Glutamatergic neuron (in vitro differentiated cells): ENCODE measurements at regions not wholly inside any gene's neighbourhood (a gene's known extent, or its start where the extent isn't known, plus 50 kb on each side); places are given as distances from the start of the nearest gene placed in this dataset.
A peak's percentile ranks its signal among the peaks of the same experiment; 100 is the strongest.

Experiments used
- DNase-seq: peaks from one replicate; pipeline ENCODE4 v3.0.0; 2022
- H3K27ac Mint-ChIP-seq: one replicate; pipeline ENCODE4 v1.8.0; 2020; ENCODE audit warnings: mild to moderate bottlenecking, mixed read lengths, inconsistent platforms; ENCODE audit not compliant: unreplicated experiment
- H3K27me3 Mint-ChIP-seq: one replicate; pipeline ENCODE4 v1.8.0; 2020; ENCODE audit warnings: mild to moderate bottlenecking, moderate library complexity, mixed read lengths, inconsistent platforms; ENCODE audit not compliant: unreplicated experiment
- H3K36me3 Mint-ChIP-seq: one replicate; pipeline ENCODE4 v1.8.0; 2020; ENCODE audit warnings: mild to moderate bottlenecking, mixed read lengths, inconsistent platforms; ENCODE audit not compliant: unreplicated experiment
- H3K4me1 Mint-ChIP-seq: one replicate; pipeline ENCODE4 v1.8.0; 2020; ENCODE audit warnings: mild to moderate bottlenecking, low read depth, mixed read lengths, inconsistent platforms; ENCODE audit not compliant: unreplicated experiment
- H3K4me3 Mint-ChIP-seq: one replicate; pipeline ENCODE4 v1.8.0; 2020; ENCODE audit warnings: mild to moderate bottlenecking, mixed read lengths, inconsistent platforms; ENCODE audit not compliant: unreplicated experiment
- H3K9me3 Mint-ChIP-seq: one replicate; pipeline ENCODE4 v1.8.0; 2020; ENCODE audit warnings: mild to moderate bottlenecking, moderate library complexity, mixed read lengths, inconsistent platforms; ENCODE audit not compliant: unreplicated experiment
- CTCF ChIP-seq: fragments of 200-600 bp; sonication (generic); IDR thresholded peaks from one replicate; pipeline ENCODE4 v1.5.0; 2021; ENCODE audit not compliant: partially characterized antibody, unreplicated experiment

DNA sequence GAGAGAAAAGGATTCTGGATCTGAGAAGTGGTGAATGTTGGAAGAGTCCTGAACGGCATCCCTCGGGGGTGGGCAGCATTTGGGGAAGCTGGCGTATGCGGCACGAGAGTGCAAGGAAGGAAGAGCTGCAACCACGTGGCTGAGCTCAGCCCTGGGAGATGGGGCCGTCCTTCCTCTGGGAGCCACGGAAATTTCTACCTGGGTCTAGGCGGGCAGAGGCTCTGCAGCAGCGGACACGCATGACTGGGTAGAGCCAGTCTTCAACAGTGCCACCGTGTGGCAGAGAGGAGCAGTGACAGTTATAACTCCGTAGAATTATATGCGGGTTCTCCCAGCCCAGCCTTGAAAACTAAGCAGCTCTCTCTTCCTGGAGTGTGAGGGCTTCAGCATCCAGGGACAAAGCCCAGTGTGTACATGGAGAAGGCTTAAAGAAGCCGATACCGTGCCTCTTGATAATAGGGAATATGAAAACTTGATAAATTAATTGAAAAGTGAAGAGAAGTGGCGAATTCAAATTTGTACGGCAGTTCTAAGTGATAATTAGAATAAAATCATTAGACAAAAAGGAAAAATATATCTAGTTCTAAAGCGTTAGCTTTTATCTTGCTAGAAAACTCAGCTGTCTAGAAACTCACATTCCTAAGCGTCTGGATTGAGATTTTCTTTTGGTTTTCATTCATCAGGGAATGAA is 82.9 kb upstream of the STXBP6 start:
- Mint-ChIP-seq H3K27ac (no peak overlapping the region), H3K9me3 (peaks cover 1% of the 10 kb centered on the region), H3K27me3 (peaks cover 6% of the 10 kb centered on the region), H3K4me1 (peaks cover 4% of the 10 kb centered on the region), H3K36me3 (peaks cover 3% of the 10 kb centered on the region), H3K4me3 (peak overlapping the region; percentile 26)
- DNase-seq = peak; percentile 72
- peak; percentile 90 for TF ChIP-seq CTCF

GRCh38 chr14:25132094-25132493 is 82.1 kb upstream of the STXBP6 start:
- no peak for TF ChIP-seq CTCF

GRCh38 chr14:25122843-25123242 is 72.9 kb upstream of the STXBP6 start:
- Mint-ChIP-seq H3K4me3 (no peak overlapping the region), H3K36me3 (no peaks in the 10 kb centered on the region), H3K27me3 (no peaks in the 10 kb centered on the region), H3K9me3 (no peaks in the 10 kb centered on the region), H3K27ac (no peak overlapping the region), H3K4me1 (no peaks in the 10 kb centered on the region)
- no peak for DNase-seq
- no peak for TF ChIP-seq CTCF

More at GRCh38 chr14:25132094-25132493, 82.1 kb upstream of the STXBP6 start:
- no peaks in the 10 kb centered on the region for H3K36me3 Mint-ChIP-seq
- no peak overlapping the region for H3K27ac Mint-ChIP-seq
- H3K4me1 Mint-ChIP-seq = peaks cover 4% of the 10 kb centered on the region
- peaks cover 6% of the 10 kb centered on the region for H3K27me3 Mint-ChIP-seq
- H3K4me3 Mint-ChIP-seq = no peak overlapping the region
- DNase-seq = no peak
- H3K9me3 Mint-ChIP-seq = no peaks in the 10 kb centered on the region

DNA sequence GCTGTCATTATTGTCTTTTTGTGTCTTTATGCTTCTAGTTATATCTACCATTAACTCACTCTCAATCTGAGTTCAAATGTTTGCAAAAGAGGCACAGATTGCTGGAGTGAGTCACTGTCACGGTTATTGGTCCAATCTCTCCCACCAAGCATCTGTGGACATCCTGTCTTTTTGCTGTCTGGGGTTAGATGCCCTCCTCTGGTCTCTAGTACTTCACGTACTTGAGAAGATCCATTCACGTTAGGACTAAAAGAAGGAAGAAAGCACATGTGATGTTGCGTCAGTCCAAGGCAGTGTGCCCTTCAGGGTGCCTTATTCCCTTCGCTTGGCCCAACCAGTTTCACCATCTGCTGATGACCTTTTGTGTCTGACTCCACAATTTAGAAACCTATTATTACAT is 72.3 kb upstream of the STXBP6 start:
- Mint-ChIP-seq H3K36me3 (no peaks in the 10 kb centered on the region), H3K27ac (no peak overlapping the region), H3K27me3 (no peaks in the 10 kb centered on the region), H3K4me3 (no peak overlapping the region), H3K4me1 (no peaks in the 10 kb centered on the region), H3K9me3 (no peaks in the 10 kb centered on the region)
- TF ChIP-seq CTCF = no peak
- no peak for DNase-seq

GRCh38 chr14:25121337-25122129 is 71.6 kb upstream of the STXBP6 start:
- no peaks in the 10 kb centered on the region for H3K9me3 Mint-ChIP-seq
- H3K4me1 Mint-ChIP-seq = no peaks in the 10 kb centered on the region
- no peak overlapping the region for H3K27ac Mint-ChIP-seq
- no peaks in the 10 kb centered on the region for H3K36me3 Mint-ChIP-seq
- H3K4me3 Mint-ChIP-seq = no peak overlapping the region
- DNase-seq = no peak
- TF ChIP-seq CTCF = no peak
- H3K27me3 Mint-ChIP-seq = no peaks in the 10 kb centered on the region
